K562 (cell line): ENCODE measurements at regions not wholly inside any gene's neighbourhood (a gene's known extent, or its start where the extent isn't known, plus 50 kb on each side); places are given as distances from the start of the nearest gene placed in this dataset.
"Not testable (repeated sequence)": the region's sequence is repeated elsewhere in the genome, so short reads cannot be mapped to it uniquely, and the experiment has no call there.

ENCODE experiments used
- ATAC-seq: fragments of 200-7000 bp; cut with Tn5 transposase; 3 replicates; pipeline ENCODE4 v1.9.1; 2020; ENCODE audit warnings: moderate library complexity
- BruUV-seq: library from RNA; stranded (reverse); fragments of 400-500 nt; replicated peaks from 2 replicates; lab custom pipeline; 2021; lab: Mats Ljungman, UMichigan
- CTCF ChIA-PET: fragments of 300-600 bp; formaldehyde crosslinking; extraction: SDS; loops from one replicate; lab custom pipeline; 2021; ENCODE audit warnings: low intra/inter-chr PET ratio; lab: Yijun Ruan, JAX
- POLR2A ChIA-PET: fragments of 300-600, 350-650 bp; sonication (Branson Sonifier 250); formaldehyde crosslinking; extraction: SDS; loops from one replicate; lab custom pipeline; 2021; ENCODE audit warnings: antibody characterized with exemption, inconsistent platforms; lab: Yijun Ruan, JAX
- DNase-seq, 4 experiments: peaks; one replicate each; pipeline versions ENCODE4 v3.0.0 to v3.0.0-alpha.2; 2011 to 2018; ENCODE audit warnings: low spot score in 3 of 4, mixed read lengths in 3 of 4; ENCODE audit errors: extremely low read depth in 1 of 4
- FAIRE-seq: peaks from 2 replicates; lab custom pipeline; 2011; peaks lifted over from hg19 to GRCh38; lab: Jason Lieb, UNC
- H2AFZ ChIP-seq: 2 replicates; pipeline ENCODE4 v1.6.0; 2011; ENCODE audit warnings: low read depth, low read length, control low read depth, inconsistent platforms
- H3K27ac ChIP-seq: fragments of 200-600 bp; 3 replicates; pipeline ENCODE4 v1.8.0; 2011; ENCODE audit warnings: low read depth, mild to moderate bottlenecking, control low read depth, inconsistent platforms, low read length, moderate library complexity, mixed read lengths; ENCODE audit errors: extremely low read depth
- H3K27me3 ChIP-seq, 2 experiments: fragments of 300-600 bp in 1 of 2; 2 replicates in 1 of 2; 3 replicates in 1 of 2; pipeline versions ENCODE4 v1.6.0 to v1.8.0; 2011; ENCODE audit warnings: inconsistent platforms in 2 of 2, low read length in 2 of 2, mild to moderate bottlenecking in 1 of 2, mixed read lengths in 1 of 2, moderate library complexity in 1 of 2; ENCODE audit not compliant: control insufficient read depth in 2 of 2, insufficient read depth in 2 of 2
- H3K36me3 ChIP-seq: fragments of 300-600 bp; 3 replicates; pipeline ENCODE4 v1.8.0; 2011; ENCODE audit warnings: mild to moderate bottlenecking, low read length, inconsistent platforms; ENCODE audit not compliant: control insufficient read depth, insufficient read depth
- H3K4me1 ChIP-seq, 2 experiments: fragments of 200-600 bp in 1 of 2; replicated peaks in 1 of 2; 2 replicates in 1 of 2; 3 replicates in 1 of 2; pipeline versions ENCODE4 v1.5.1 to v1.8.0; 2011; ENCODE audit warnings: inconsistent platforms in 2 of 2, low read length in 2 of 2, mild to moderate bottlenecking in 1 of 2, mixed read lengths in 1 of 2, moderate library complexity in 1 of 2; ENCODE audit not compliant: control insufficient read depth in 2 of 2, insufficient read depth in 2 of 2
- H3K4me2 ChIP-seq: 2 replicates; pipeline ENCODE4 v1.6.1; 2011; ENCODE audit warnings: low read length, control low read depth, inconsistent platforms, mixed read lengths; ENCODE audit not compliant: insufficient read depth
- H3K4me3 ChIP-seq: fragments of 200-600 bp; sonication (generic), shearing (Covaris generic); 2 replicates; pipeline ENCODE4 v1.5.1; 2016; ENCODE audit warnings: control low read depth, inconsistent platforms
- H3K79me2 ChIP-seq: fragments of 200-600 bp; 3 replicates; pipeline ENCODE4 v1.8.0; 2011; ENCODE audit warnings: low read length, inconsistent platforms; ENCODE audit not compliant: control insufficient read depth, insufficient read depth
- H3K9ac ChIP-seq, 2 experiments: 2 replicates each; pipeline versions ENCODE4 v1.6.0 to v1.6.1; 2011; ENCODE audit warnings: low read depth in 2 of 2, low read length in 2 of 2, control low read depth in 1 of 2, inconsistent platforms in 1 of 2, mild to moderate bottlenecking in 1 of 2, mixed read lengths in 1 of 2; ENCODE audit not compliant: insufficient read depth in 1 of 2
- H3K9me1 ChIP-seq: one replicate; pipeline ENCODE4 v1.6.0; 2011; ENCODE audit warnings: inconsistent platforms, mild to moderate bottlenecking, low read length, moderate library complexity; ENCODE audit not compliant: control insufficient read depth, insufficient read depth
- H3K9me3 ChIP-seq: replicated peaks from 2 replicates; pipeline ENCODE4 v1.5.1; 2011; ENCODE audit warnings: low read depth, low read length, inconsistent platforms; ENCODE audit not compliant: control insufficient read depth, insufficient read depth
- H4K20me1 ChIP-seq: replicated peaks from 2 replicates; pipeline ENCODE4 v1.6.1; 2011; ENCODE audit warnings: low read length, inconsistent platforms, mixed read lengths; ENCODE audit not compliant: control insufficient read depth, insufficient read depth
- MEF2A ChIP-seq: IDR thresholded peaks from 2 replicates; pipeline ENCODE4 v1.6.1; 2011; ENCODE audit warnings: low read depth, mild to moderate bottlenecking, low read length, moderate library complexity; ENCODE audit not compliant: control insufficient read depth
- WGBS: fragments of 100-300 bp; shearing (Covaris generic); methylation state at CpG from one replicate; pipeline ENCODE4 v1.1.6; 2016; ENCODE audit warnings: low coverage, mixed read lengths; ENCODE audit not compliant: insufficient coverage; ENCODE audit errors: missing lambda C conversion rate; 5-methylcytosine and 5-hydroxymethylcytosine counted together
- in situ Hi-C: fragments of 300-500 bp; cut with MboI; formaldehyde crosslinking; loops from 4 replicates; pipeline ENCODE4 v1.15.0; 2018; ENCODE audit warnings: inconsistent platforms, mixed read lengths
- intact Hi-C: fragments of 100-400 bp; cut with micrococcal nuclease; formaldehyde crosslinking; loops from 2 replicates; pipeline ENCODE4 v1.14.2; 2022
- TF ChIP-seq, protein P1 (sequence below): IDR thresholded peaks from 2 replicates; pipeline ENCODE4 v1.6.1; 2014; ENCODE audit warnings: antibody characterized with exemption

DNA sequence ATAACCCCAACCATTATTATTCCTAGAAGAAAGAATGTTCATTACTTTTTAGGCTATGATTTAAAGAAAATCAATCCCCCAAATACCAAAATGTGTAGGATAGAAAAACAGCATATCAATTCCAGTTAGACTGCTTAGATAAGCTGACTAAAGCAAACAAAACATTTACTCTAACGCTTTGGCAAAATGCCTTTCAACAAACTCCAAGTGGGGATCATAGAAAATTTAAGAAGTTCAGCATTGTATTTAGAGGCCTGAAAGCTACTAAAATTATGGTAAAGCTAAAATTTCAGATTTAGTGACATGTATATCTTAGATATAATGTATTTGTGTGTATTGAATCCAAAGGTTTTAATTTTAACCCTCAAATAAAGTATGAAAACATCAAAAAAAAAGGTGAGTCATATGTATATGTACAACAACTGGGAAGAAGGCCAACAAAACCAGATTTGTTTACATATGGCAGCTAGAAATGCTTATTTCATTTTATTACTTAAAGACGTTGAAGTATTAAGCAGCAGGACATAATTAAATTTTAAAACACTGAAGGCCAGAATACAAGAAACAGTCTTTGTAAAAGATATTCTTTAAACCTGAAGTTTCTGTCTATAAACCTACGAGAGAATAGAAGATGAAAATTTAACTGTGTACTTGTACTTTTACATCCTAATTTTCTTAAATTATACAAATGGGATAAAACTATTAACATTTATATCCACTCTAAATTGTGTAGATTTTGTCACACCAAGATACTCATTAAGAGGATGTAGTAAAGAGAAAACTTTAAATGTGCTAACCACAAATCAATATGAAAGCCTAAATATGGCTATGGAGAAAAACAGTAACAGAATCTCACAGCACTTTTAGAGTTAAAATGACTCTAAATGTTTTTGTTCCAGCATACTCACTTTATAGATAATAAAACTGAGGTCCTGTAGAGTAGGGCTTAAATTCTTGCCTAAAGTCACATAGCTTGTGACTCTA, 71.4 kb downstream of the SLC41A2 start (continued):
- TF ChIP-seq, protein P1, sequence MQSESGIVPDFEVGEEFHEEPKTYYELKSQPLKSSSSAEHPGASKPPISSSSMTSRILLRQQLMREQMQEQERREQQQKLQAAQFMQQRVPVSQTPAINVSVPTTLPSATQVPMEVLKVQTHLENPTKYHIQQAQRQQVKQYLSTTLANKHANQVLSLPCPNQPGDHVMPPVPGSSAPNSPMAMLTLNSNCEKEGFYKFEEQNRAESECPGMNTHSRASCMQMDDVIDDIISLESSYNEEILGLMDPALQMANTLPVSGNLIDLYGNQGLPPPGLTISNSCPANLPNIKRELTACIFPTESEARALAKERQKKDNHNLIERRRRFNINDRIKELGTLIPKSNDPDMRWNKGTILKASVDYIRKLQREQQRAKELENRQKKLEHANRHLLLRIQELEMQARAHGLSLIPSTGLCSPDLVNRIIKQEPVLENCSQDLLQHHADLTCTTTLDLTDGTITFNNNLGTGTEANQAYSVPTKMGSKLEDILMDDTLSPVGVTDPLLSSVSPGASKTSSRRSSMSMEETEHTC, result no peak
- TF ChIP-seq MEF2A, result no peak

DNA sequence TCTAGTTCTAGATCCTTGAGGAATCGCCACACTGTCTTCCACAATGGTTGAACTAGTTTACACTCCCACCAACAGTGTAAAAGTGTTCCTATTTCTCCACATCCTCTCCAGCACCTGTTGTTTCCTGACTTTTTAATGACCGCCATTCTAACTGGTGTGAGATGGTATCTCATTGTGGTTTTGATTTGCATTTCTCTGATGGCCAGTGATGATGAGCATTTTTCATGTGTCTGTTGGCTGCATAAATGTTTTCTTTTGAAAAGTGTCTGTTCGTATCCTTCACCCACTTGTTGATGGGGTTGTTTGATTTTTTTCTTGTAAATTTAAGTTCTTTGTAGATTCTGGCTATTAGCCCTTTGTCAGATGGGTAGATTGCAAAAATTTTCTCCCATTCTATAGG, 79.2 kb downstream of the SLC41A2 start:
- ATAC-seq, H3K27me3 ChIP-seq, H3K9me3 ChIP-seq, H3K9ac ChIP-seq, H3K4me2 ChIP-seq, CTCF ChIA-PET, H3K9me1 ChIP-seq, BruUV-seq, H3K4me1 ChIP-seq, H4K20me1 ChIP-seq, FAIRE-seq, H3K36me3 ChIP-seq, POLR2A ChIA-PET, H3K4me3 ChIP-seq, DNase-seq, H3K27ac ChIP-seq, H2AFZ ChIP-seq, H3K79me2 ChIP-seq: not testable (repeated sequence)
- intact Hi-C loops (loop anchor here (5.0 kb wide), 1 partner anchor 677 kb away; no protein-coding TSS in a partner anchor), in situ Hi-C loops (loop anchor here (10.0 kb wide), 1 partner anchor 674 kb away; no protein-coding TSS in a partner anchor)
- 0% methylated on average over 1 of the region's 3 CpGs for WGBS
